GM21576 (cell line): ENCODE measurements at regions not wholly inside any gene's neighbourhood (a gene's known extent, or its start where the extent isn't known, plus 50 kb on each side); places are given as distances from the start of the nearest gene placed in this dataset.

Source experiments
- ATAC-seq: cut with Tn5 transposase; IDR thresholded peaks from one replicate; pipeline ENCODE4 v1.9.1; 2021; ENCODE audit warnings: mild to moderate bottlenecking, moderate library complexity; ENCODE audit not compliant: unreplicated experiment

DNA sequence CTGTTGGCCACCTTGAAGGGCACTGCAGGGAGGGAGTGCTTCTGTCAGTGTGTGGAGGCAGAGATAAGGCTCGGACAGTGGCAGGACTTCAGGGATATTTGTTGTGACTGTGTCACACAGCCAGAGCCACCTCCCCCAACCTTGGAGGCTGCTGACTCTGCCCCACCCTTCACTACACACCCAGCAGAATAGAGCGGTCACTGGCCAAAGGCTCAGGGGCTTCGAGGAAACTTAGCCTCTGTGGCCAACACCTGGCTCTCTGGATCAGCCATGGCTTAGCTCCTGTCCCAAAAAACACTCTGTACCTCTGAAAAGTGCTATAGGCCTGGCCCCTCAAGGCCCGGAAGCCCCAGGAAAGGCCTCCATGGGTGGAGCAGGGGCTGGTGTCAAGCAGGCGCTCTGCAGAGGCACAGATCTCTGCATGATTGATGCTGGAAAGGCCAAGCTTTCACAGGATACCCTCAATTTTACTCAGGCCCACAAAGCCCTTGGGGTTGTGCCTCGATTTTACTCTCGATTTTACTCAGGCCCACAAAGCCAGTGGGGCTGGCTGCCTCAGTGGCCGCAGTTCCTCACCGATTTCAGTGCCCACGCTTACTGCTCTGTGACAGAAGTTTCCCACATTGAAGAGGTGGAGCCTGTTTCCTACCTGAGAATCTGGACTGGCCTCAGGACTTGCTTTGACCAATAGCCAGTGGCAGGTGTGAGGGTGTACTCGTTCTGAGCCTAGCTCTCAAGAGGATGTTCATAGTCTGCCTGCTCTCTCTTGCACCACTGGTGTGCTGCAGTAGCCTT lies 113.2 kb upstream of the GPR26 start:
- ATAC-seq = peak; percentile 55

GRCh38 chr10:123553810-123554430 lies 112.2 kb upstream of the GPR26 start:
- peak; percentile 44 for ATAC-seq

DNA sequence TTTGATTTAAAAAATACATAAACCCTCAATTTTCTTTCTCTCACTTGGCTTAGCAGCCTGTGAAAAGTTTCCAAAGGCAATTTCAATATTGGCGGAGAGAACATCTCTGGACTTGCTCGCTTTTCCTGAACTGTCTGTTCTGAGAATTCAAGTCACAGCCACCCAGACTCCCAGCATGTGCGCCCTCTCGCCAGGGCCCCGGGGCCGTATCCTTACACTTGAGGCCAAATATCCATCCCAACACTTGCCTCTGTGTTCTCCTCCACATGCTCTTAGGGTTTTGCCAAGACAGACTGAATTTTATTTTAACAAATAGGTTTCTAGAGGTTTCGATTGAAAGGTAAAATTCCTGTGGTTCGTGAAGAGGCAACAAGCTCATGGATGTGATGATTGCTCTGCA lies 111.5 kb upstream of the GPR26 start:
- no peak for ATAC-seq

- no peak for ATAC-seq
Measured at GRCh38 chr10:123555616-123556015, 110.5 kb upstream of the GPR26 start.

DNA sequence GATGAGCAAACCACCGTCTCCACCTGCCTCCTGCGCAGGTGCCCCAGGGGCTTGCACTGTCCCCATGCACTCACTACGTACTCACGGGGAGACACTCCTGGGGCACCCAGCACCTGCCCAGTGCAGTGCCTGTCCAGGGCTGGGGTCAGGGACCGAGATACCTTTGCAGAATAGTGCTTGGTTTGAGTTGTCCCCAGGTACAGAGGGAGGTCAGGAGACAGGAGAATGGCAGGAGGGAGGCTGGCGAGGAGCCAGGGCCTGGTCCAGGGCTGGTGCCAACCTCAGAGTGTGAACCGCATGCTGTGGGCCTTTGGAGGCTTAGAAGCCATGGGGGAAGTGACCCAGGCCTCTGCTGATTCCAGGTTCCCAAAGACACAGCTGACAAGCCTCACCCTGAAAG lies 110.1 kb upstream of the GPR26 start:
- no peak for ATAC-seq

DNA sequence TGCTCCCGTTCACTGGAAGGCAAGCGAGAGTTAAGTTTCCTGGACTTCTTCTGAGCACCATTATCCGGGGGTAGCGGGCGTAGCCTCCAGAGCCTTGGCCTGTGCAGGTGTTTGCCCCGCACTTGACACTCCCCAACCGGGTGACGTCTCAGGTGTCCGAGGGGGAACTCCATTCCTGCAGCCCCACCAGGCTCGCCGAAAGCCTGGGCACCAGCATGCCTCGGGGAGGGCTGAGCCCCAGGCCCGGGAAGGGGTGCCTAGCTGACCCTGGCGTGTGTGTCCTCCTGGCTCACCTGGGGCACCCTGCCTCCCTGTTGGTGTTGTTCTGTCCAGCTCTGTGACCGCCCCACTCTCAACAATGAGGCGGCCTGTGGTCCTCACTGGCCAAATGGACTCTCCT lies 109.4 kb upstream of the GPR26 start:
- no peak for ATAC-seq

GRCh38 chr10:123557366-123558108 lies 108.6 kb upstream of the GPR26 start:
- no peak for ATAC-seq

- no peak for ATAC-seq
Measured at GRCh38 chr10:123558651-123559050, 107.5 kb upstream of the GPR26 start.

DNA sequence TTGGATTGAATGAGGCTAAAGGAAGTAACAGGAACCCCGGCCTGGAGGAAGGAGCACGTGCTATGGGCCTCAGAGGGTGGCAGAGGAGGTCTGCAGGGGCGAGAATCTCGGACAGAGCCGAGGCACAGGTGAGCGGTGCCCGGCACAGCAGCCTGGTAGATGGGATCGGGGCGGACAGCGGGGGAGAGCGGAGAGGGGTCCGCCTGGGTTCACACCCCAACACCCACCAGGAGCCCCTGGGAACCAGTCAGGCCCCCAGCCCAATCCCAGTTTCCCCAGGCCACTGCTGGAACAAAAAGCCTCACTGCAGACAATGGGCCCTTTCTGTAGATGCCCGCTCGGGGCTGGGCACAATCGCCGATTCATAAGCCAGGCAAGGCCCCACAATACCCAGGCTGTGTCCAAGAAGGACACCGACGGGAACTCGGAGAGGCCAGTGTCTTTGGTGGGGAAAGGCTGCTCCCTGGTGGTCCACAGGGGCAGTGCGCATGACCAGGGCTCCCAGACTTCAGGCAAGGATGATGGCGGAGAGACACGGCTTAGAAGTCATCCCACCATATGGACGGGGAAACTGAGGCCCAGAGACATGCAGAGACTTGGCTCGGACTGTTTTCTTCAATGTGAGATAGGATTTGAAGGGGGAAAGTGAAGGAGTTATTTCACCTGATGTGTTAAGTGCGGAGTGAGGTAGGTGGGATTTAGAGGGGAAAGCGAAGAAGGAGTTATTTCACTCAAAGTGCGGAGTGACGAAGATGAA lies 106.9 kb upstream of the GPR26 start:
- ATAC-seq = peak; percentile 67

DNA sequence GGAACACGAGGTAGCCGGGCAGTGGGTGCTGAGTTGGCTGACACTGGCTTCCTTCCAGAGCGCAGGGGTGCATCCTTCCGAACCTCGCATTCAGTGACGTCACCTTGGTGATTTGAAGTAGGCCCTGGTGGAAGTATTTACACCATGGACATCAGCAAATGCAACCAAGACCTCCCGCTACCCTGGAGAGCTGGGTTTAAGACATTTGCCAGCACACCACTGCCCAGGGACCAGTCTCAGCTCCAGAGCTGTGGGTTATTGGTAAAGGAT lies 106.4 kb upstream of the GPR26 start:
- ATAC-seq = no peak

DNA sequence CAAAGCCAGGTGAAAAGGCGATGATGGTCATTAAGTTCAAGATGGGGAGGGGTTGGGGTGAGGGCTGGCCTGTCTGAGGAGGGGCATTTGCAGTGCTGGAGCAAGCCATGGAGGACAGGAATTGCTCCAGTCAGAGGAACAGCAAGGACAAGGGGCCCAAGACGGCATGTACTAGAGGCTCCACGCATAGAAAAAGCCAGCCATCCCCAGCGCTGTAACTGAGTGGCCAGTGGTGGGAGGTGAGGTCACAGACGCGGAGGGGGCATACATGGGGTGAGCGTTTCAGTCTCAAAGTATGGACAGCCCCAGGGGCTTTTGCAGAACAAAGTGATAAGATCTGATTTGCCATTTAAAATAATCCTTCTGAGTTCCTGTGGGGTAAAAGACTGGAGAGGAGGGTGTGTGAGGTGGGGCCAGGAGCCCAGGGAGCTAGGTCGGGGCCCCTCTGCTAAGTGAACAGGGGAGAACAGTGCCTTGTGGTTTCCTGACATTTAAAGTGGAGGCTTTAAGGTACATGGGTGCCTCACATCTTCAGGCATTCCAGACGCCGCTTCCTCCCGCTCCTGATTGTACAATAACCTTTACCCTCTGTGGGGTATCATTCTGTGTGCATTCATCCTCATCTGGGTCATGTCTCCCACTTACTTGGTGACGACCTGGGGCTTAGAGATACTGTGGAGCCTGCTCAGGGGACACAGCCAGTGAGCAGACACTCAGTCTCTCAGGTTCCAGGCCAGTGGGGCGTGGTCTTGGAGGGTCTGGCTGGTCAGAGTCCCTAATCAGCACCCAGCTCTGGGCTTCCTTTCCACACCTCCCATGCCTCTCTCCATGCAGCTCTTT lies 105.6 kb upstream of the GPR26 start:
- no peak for ATAC-seq

DNA sequence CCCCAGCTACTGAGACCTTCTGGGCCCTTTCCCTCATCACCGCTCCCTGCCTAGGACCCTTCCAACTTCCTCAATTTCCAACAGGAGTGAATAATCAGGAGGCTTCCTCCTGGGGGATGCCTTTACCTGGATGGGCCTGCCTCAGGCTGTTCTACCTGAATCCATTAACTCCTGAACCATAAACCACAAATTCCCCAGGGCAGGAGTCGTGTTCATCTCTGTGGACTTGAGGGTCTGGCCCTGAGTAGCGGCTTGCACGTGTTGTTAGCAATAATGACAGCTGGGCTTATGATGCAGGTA lies 105.1 kb upstream of the GPR26 start:
- no peak for ATAC-seq

GRCh38 chr10:123562387-123562786 lies 103.8 kb upstream of the GPR26 start:
- no peak for ATAC-seq

DNA sequence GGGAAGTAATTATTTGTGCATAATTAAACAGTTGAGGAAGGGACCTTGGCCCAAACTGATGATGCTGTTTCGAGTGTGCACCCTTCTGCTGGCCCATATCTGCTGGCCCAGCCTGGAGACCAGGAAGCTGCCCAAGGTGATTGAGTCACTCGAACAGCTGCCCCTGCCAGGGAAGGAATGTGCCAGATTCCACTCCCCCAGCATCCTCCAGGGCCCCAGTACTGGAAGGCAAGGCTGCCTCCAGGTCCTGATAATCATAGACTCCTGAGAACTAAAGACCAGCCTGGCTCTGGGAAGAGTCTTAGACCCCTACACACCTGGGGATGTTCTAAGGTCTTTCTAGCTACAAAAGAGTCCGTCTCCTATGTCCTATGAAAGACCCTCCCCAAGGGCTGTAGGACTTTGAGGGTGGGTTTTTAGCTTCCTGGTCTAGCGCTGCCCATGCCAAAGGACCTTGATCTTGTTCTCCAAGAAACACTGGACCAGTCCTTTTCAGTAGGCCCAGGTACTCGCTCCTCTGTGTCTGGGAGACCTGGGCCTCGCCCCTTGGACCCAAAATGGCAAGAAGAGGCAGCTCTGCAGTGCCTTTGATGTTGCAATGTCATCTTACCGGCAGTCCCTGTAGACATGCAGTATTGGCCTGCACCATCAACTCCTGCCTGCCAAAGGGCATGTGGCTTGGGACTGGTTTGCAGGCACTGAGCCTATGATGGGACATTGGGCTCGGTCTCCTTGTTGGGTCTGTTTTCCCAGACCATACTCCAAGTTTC lies 103.2 kb upstream of the GPR26 start:
- ATAC-seq = no peak

DNA sequence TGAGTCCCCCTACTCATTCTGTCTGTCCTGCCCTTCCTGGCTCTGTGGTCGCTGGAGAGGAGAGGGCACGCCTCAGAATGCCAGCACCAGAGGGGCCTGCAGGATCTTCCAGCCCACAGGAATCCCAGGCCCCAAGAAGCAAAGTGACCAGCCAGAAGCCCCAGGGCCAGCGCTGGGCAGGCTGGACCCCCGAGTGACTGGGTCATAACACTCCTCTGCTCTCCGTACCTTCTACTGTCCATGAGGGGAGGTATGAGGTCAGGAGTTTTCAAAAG lies 102.6 kb upstream of the GPR26 start:
- ATAC-seq = no peak

GRCh38 chr10:123563994-123564393 lies 102.2 kb upstream of the GPR26 start:
- ATAC-seq = no peak

GRCh38 chr10:123564631-123565030 lies 101.5 kb upstream of the GPR26 start:
- no peak for ATAC-seq

- ATAC-seq = no peak
Measured at GRCh38 chr10:123565691-123566660, 100.2 kb upstream of the GPR26 start.
